ENCODE measurements at regions not wholly inside any gene's neighbourhood (a gene's known extent, or its start where the extent isn't known, plus 50 kb on each side); places are given as distances from the start of the nearest gene placed in this dataset.

- TF ChIP-seq, protein P1, sequence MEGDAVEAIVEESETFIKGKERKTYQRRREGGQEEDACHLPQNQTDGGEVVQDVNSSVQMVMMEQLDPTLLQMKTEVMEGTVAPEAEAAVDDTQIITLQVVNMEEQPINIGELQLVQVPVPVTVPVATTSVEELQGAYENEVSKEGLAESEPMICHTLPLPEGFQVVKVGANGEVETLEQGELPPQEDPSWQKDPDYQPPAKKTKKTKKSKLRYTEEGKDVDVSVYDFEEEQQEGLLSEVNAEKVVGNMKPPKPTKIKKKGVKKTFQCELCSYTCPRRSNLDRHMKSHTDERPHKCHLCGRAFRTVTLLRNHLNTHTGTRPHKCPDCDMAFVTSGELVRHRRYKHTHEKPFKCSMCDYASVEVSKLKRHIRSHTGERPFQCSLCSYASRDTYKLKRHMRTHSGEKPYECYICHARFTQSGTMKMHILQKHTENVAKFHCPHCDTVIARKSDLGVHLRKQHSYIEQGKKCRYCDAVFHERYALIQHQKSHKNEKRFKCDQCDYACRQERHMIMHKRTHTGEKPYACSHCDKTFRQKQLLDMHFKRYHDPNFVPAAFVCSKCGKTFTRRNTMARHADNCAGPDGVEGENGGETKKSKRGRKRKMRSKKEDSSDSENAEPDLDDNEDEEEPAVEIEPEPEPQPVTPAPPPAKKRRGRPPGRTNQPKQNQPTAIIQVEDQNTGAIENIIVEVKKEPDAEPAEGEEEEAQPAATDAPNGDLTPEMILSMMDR (IDR thresholded peaks at IDR 0.05; ENCODE audit: insufficient read depth, low read length, poor library complexity, severe bottlenecking): no peak
- no peak for TF ChIP-seq EZH2phosphoT487 (conservative IDR thresholded peaks at IDR 0.05; ENCODE audit: low read length)
Measured at GRCh38 chr13:97112446-97113152, 109.5 kb upstream of the MBNL2 start.
